Stimulated activated effector memory CD8-positive, alpha-beta T cell treated with anti-CD3 and anti-CD28 coated beads, Interleukin-12 subunit alpha, Interleukin-12 subunit beta, amount 100 ng/mL, for 72 hours (primary cell): ENCODE measurements at regions not wholly inside any gene's neighbourhood (a gene's known extent, or its start where the extent isn't known, plus 50 kb on each side); places are given as distances from the start of the nearest gene placed in this dataset.
"Not testable (repeated sequence)": the region's sequence is repeated elsewhere in the genome, so short reads cannot be mapped to it uniquely, and the experiment has no call there.

Experiments
- ATAC-seq: fragments of 150-1000 bp; cut with Tn5 transposase; 2 replicates; pipeline ENCODE4 v1.10.0; 2021
- DNase-seq, 2 donors: peaks; one replicate each; pipeline ENCODE4 v3.0.0; 2021 to 2022; ENCODE audit warnings: low spot score in 2 of 2
- H3K27ac Mint-ChIP-seq: one replicate; pipeline ENCODE4 v1.8.0; 2022; ENCODE audit warnings: mild to moderate bottlenecking, mixed read lengths
- H3K36me3 Mint-ChIP-seq: one replicate; pipeline ENCODE4 v1.8.0; 2022; ENCODE audit warnings: mild to moderate bottlenecking, mixed read lengths
- H3K4me1 Mint-ChIP-seq: one replicate; pipeline ENCODE4 v1.8.0; 2022; ENCODE audit warnings: mixed read lengths
- H3K4me3 Mint-ChIP-seq: one replicate; pipeline ENCODE4 v1.8.0; 2022; ENCODE audit warnings: mild to moderate bottlenecking, mixed read lengths
- H3K9me3 Mint-ChIP-seq: one replicate; pipeline ENCODE4 v1.8.0; 2022; ENCODE audit warnings: mixed read lengths

DNA sequence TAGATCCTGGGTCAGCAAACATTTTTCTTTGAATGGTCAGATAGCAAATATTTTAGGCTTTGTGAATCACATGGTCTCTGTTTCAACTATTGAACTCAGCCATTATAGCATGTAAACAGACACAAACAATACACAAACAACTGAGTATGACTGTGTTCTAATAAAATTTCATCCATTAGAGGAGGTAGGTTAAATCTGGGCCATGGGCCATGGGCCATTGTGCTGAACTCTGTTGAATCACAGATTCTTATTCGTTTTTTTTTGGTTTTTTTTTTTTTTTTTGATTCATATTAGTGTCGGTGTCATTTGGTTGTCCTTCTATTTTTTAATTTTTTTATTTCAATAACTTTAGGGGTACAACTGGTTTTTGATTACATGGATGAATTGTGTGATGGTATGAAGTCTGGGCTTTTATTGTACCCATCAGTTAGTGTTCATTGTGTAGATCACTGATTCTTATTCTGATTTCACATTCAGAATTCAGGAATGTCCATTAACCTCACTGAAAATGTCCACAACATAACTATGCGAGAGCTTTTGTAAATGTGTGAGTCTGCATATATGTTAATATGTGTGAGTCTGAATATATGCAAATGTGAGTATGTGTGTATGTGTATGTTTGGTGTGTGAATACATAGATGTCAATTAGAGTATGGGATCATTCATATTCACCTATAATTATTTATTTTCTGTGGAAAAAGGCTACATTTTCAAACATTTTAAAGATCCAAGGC is 443.7 kb upstream of the GRM3 start:
- ATAC-seq, result no peak
- no peaks in the 10 kb centered on the region for H3K36me3 Mint-ChIP-seq
- DNase-seq, result no peak
- no peaks in the 10 kb centered on the region for H3K4me1 Mint-ChIP-seq
- peaks cover 8% of the 10 kb centered on the region for H3K9me3 Mint-ChIP-seq
- no peak overlapping the region for H3K4me3 Mint-ChIP-seq
- no peak overlapping the region for H3K27ac Mint-ChIP-seq

DNA sequence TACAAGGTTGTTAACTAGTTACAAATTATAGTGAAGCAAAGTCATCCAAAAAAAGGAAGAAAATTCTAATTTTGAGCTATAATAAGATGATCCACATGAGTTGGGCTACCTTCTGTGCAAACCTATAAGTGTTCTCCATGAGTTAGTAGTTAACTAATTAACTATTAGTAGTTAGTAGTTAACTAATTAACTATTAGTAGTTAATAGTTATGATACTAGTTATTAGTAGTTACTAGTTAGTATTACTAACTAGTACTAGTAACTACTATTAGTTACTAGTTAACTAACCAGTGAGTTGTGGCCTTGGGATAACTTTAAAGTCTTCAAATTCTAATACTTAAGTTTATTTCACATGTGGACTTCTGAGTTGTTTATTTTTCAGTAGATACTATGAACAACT is 453.4 kb upstream of the GRM3 start:
- peaks cover 12% of the 10 kb centered on the region for H3K9me3 Mint-ChIP-seq
- H3K4me1 Mint-ChIP-seq, result no peaks in the 10 kb centered on the region
- ATAC-seq, result no peak
- H3K4me3 Mint-ChIP-seq, result no peak overlapping the region
- no peak for DNase-seq
- no peak overlapping the region for H3K27ac Mint-ChIP-seq
- no peaks in the 10 kb centered on the region for H3K36me3 Mint-ChIP-seq

DNA sequence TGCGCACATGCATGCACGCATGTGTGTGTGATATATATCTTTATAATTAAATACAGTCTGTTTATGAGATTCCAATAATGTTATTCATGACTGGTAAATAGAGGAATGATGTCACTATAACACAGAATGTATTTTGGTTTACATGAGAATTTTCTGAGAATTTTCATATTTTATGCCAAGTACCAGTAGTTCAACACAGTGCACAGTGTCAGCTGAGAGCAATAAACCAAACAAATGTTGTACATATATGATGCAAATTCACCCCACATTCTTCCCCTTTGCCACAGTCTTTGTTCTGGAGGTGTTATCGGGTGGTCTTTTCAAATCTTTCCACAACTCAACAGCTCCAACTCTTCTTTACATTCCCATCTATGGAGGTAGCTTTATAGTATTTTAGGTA is 462.2 kb upstream of the GRM3 start:
- no peak overlapping the region for H3K4me3 Mint-ChIP-seq
- no peak overlapping the region for H3K27ac Mint-ChIP-seq
- no peaks in the 10 kb centered on the region for H3K4me1 Mint-ChIP-seq
- H3K36me3 Mint-ChIP-seq, result no peaks in the 10 kb centered on the region
- peaks cover 25% of the 10 kb centered on the region for H3K9me3 Mint-ChIP-seq
- DNase-seq, result no peak
- no peak for ATAC-seq

DNA sequence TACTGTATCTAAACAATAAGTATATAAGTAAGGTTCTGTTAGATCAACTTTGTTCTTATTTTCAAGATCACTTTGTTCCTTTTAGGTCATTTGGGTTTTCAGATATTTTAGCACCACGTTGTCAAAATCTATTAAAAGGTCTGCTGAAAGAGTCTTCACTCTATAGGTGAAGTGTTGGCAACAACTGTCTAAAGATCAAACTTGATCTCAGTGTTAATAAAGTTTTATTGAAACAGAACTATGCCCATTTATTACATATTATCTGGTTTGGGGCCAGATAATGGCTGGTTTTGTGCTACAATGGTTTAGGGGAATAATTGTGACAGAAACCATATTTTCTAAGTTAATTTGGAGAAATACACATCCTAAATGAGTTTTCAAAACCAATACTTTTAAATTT is 478.9 kb upstream of the GRM3 start:
- ATAC-seq (no peak), DNase-seq (no peak)
- peaks cover 15% of the 10 kb centered on the region for H3K9me3 Mint-ChIP-seq
- no peak overlapping the region for H3K4me3 Mint-ChIP-seq
- H3K4me1 Mint-ChIP-seq, result no peaks in the 10 kb centered on the region
- no peak overlapping the region for H3K27ac Mint-ChIP-seq
- H3K36me3 Mint-ChIP-seq, result no peaks in the 10 kb centered on the region

DNA sequence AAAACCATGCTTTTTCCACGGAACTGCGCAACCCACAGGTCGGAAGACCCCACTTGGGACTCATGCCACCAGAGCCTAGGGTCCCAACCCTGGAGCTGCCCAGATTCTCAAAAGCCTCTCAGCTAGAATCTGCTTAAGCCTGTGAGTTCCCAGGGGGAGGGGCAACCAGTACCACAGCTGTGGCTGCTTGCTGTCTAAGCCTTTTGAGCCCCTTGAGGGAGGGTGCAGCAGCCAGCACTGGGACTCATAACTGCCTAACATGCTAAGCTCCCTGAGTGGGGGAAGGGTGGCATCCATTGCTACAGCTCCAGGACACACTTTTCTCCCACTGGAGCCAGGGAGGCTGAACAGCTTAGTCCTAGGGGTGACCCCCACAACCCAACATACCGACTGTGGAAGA is 485.6 kb upstream of the GRM3 start:
- no peak overlapping the region for H3K4me3 Mint-ChIP-seq

DNA sequence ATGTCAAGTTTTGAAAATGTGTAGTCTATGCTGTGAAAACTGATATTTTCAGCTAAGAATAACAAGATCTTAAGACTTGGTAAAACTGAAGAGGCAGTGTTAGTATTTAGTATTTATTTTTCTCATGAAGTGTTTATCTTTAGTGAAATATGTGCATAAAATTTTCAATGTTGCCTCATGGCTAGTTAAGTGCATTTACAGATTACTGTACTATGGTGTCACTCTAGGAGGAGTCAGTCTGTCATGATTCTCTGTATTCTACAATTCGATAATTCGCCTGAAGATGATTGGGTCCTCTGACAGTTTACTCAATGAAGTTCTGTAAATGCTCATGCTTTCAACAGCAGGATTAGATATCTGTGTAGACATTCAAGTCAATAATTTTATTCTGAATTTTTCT is 488.1 kb upstream of the GRM3 start:
- H3K9me3 Mint-ChIP-seq, result peaks cover 15% of the 10 kb centered on the region
- no peak overlapping the region for H3K4me3 Mint-ChIP-seq
- DNase-seq, result no peak
- no peaks in the 10 kb centered on the region for H3K36me3 Mint-ChIP-seq
- H3K4me1 Mint-ChIP-seq, result no peaks in the 10 kb centered on the region
- H3K27ac Mint-ChIP-seq, result no peak overlapping the region
- no peak for ATAC-seq

More for the DNA sequence above, 485.6 kb upstream of the GRM3 start:
- no peak for ATAC-seq
- Mint-ChIP-seq H3K36me3 (no peaks in the 10 kb centered on the region), H3K27ac (no peak overlapping the region), H3K9me3 (peaks cover 17% of the 10 kb centered on the region), H3K4me1 (no peaks in the 10 kb centered on the region)
- no peak for DNase-seq

DNA sequence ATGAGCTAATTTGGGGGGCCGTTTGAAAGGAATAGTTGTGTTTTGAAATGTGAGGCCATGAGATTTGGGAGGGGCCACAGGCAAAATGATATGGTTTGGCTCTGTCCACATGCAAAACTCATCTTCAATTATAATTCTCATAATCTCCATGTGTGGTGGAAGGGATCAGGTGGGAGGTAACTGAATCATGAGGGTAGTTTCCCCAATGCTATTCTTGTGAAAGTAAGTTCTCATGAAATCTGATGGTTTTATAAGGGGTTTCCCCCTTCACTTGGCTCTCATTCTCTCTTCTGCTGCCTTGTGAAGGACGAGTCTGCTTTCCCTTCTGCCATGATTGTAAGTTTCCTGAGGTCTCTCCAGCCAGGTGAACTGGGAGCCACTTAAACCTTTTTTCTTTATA is 490.8 kb upstream of the GRM3 start:
- ATAC-seq (no peak), DNase-seq (no peak)
- no peaks in the 10 kb centered on the region for H3K4me1 Mint-ChIP-seq
- H3K9me3 Mint-ChIP-seq, result peaks cover 17% of the 10 kb centered on the region
- no peak overlapping the region for H3K27ac Mint-ChIP-seq
- H3K4me3 Mint-ChIP-seq, result no peak overlapping the region
- H3K36me3 Mint-ChIP-seq, result no peaks in the 10 kb centered on the region

DNA sequence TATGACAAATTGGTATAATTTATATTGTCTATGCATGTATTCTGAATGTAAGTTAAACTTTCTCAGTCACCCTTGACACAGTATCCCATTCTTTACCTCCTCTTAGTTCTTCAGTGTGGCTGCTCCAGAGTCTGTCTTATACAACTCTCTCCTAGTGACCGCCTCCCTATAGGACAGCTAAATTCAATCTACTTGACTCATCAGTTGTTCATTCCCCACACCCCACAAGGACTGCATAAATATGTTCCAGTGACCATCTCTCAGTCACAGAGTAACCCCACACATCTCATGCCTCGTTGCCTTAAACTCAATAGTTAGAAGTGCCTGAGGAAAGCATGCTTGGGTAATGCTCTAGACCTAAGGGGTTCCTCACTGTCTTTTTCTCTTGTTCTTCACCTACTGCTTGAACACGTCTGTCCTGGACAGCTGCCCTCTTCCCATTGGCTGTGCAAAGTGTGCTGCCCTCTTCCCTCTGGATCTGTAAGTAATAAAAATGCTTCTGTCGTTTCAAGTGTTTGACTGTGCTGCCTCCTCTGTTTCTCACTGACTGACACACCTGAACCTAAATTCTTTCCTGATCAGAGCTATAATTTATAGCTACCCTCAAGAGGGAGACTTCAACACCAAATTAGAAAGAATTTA is 494.6 kb upstream of the GRM3 start:
- DNase-seq (no peak), ATAC-seq (no peak)
- Mint-ChIP-seq H3K9me3 (peaks cover 28% of the 10 kb centered on the region), H3K36me3 (no peaks in the 10 kb centered on the region), H3K4me1 (no peaks in the 10 kb centered on the region), H3K27ac (no peak overlapping the region), H3K4me3 (no peak overlapping the region)

DNA sequence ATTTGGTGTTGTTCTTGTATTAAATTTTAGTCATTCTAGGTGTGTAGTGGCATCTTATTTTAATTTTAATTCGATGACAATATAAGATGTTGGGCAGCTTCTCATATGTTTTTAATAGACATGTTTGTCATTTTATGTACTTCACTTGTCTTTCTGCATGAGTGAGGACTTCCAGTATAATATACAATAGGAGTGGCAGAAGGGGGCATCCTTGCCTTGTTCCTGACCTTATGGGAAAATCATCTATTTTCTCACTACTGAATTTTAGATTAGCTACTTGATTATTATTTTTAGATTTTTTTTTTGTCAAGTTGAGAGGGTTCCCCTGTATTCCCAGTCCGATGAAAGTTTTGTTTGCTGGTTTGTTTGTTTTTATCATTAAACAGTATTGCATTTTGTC is 495.2 kb upstream of the GRM3 start:
- Mint-ChIP-seq H3K27ac (no peak overlapping the region), H3K9me3 (peaks cover 28% of the 10 kb centered on the region)

DNA sequence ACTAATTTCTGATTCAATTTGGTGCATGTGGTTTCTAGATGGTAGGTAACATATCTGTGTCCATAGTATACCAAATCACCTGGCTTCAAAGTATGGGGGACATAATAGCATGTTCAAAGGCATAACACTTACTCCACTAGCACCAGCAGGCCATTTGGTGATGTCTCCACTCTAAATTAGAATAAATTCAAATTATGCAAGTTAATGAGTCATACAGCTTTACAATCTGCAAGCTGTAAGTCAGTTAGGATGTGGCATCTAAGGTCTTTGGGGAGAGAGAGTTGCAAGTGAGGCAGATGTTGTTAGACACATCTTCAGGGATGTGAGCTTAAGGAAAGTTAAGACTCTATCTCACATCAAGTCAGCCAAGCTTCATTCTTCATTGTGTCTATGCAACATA is 506.4 kb upstream of the GRM3 start:
- DNase-seq (no peak), ATAC-seq (no peak)
- Mint-ChIP-seq H3K4me3 (no peak overlapping the region), H3K4me1 (no peaks in the 10 kb centered on the region), H3K9me3 (peaks cover 5% of the 10 kb centered on the region), H3K36me3 (no peaks in the 10 kb centered on the region), H3K27ac (no peak overlapping the region)

More for the DNA sequence above, 495.2 kb upstream of the GRM3 start:
- no peak for ATAC-seq
- H3K4me3 Mint-ChIP-seq, result no peak overlapping the region
- no peaks in the 10 kb centered on the region for H3K36me3 Mint-ChIP-seq
- no peaks in the 10 kb centered on the region for H3K4me1 Mint-ChIP-seq
- no peak for DNase-seq

DNA sequence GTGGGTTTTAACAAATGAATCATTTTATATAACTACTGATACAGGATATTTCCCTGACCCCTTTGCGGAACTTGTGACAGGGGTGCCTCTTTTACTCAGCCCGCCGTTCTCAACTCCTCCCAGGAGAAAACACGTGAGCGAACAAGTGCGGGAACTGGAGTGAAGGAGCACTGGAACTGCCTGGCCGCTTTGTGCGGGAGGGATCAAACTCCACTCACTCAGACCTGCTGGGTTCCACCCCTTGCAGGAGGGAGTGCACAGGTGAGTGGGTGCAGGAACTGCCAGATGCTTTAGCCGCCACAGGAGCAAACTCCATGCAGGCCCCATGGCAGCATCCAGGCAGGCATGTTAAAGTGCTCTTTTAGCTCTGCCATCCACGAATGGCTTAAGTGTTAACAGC is 513.4 kb upstream of the GRM3 start:
- Mint-ChIP-seq H3K9me3 (peaks cover 10% of the 10 kb centered on the region), H3K27ac (no peak overlapping the region), H3K36me3 (no peaks in the 10 kb centered on the region), H3K4me1 (no peaks in the 10 kb centered on the region), H3K4me3 (no peak overlapping the region)
- ATAC-seq (no peak), DNase-seq (no peak)

DNA sequence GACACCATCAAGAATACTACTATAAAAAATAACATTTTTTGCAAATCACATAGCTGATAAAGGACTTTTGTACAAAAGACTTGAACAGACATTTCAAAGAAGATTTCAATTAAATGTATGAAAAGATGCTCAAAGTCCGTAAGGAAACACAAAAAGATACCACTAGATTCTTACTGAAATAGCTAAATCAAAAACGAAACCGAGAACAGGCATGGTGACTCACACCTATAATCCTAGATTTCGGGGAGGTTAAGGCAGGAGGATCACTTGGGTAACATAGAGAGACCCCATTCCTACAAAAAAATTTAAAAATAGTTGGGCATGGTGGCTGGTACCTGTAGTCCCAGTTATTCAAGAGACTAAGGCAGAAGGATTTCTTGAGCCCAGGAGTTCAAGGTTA is 520.2 kb upstream of the GRM3 start:
- DNase-seq (no peak), ATAC-seq (no peak)
- no peaks in the 10 kb centered on the region for H3K36me3 Mint-ChIP-seq
- H3K9me3 Mint-ChIP-seq, result peaks cover 19% of the 10 kb centered on the region
- H3K27ac Mint-ChIP-seq, result no peak overlapping the region
- H3K4me3 Mint-ChIP-seq, result no peak overlapping the region
- no peaks in the 10 kb centered on the region for H3K4me1 Mint-ChIP-seq

DNA sequence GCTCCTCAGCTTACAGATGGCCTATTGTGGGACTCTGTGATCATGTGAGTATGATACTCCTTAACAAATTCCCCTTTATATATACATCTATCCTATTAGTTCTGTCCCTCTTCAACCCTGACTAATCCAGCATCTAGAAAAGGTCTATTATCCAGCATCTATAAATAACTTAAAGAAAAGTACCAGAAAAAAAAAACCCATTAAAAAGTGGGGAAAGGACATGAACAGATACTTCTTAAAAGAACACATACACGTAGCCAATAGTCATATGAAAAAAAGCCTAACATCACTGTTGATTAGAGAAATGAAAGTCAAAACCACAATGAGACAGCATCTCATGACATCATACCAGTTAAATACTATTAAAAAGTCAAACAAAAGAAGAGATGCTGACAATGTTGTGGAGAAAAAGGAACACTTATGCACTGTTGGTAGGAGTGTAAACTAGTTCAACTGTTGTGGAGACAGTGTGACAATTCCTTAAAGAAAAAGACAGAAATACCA is 549.5 kb upstream of the GRM3 start:
- no peaks in the 10 kb centered on the region for H3K4me1 Mint-ChIP-seq
- DNase-seq (no peak), ATAC-seq (no peak)
- peaks cover 16% of the 10 kb centered on the region for H3K9me3 Mint-ChIP-seq
- no peak overlapping the region for H3K4me3 Mint-ChIP-seq
- no peak overlapping the region for H3K27ac Mint-ChIP-seq
- H3K36me3 Mint-ChIP-seq, result no peaks in the 10 kb centered on the region

DNA sequence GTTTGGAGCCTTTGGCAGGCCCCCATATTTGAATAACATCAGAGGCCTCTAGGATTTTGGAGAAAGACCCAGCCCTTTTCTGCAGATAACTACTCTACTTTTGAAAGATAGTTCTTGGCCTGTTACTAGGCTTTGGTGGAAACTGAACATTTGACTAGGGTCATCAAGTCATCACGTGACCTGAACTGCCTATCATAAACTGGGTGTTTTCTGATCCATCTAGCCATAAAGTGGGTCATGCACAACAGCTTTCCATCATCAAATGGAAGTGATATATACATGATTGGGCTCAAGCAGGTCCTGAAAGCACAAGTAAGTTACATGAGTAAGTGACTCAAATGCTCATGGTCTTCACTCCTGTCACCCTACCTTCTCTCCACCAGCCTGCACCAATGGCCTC is 552.3 kb upstream of the GRM3 start:
- H3K4me3 Mint-ChIP-seq, result no peak overlapping the region
- ATAC-seq, result no peak
- H3K9me3 Mint-ChIP-seq, result peaks cover 18% of the 10 kb centered on the region
- H3K36me3 Mint-ChIP-seq, result no peaks in the 10 kb centered on the region
- H3K4me1 Mint-ChIP-seq, result no peaks in the 10 kb centered on the region
- H3K27ac Mint-ChIP-seq, result no peak overlapping the region
- DNase-seq, result no peak

DNA sequence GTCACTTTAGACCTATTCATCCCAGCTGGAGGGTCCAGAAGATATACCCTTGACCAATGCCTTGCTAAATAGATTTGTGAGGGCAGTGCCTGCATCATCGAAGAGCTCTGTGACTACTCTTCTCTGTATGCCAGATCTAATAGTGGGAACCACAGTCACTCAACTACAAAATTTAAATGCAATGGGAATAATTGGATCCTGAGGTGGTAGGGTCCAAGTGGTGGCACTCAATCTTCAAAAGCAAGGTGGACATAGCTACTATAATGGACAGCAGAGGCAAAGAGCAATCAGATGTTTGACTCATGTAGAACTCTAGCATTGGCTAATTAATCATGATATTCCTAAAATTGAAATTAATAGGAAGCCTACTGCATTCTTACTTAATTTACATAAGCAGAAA is 554.3 kb upstream of the GRM3 start:
- H3K4me1 Mint-ChIP-seq, result no peaks in the 10 kb centered on the region
- no peak overlapping the region for H3K27ac Mint-ChIP-seq
- no peak for DNase-seq
- H3K9me3 Mint-ChIP-seq, result peaks cover 12% of the 10 kb centered on the region
- ATAC-seq, result no peak
- H3K36me3 Mint-ChIP-seq, result no peaks in the 10 kb centered on the region
- H3K4me3 Mint-ChIP-seq, result no peak overlapping the region

DNA sequence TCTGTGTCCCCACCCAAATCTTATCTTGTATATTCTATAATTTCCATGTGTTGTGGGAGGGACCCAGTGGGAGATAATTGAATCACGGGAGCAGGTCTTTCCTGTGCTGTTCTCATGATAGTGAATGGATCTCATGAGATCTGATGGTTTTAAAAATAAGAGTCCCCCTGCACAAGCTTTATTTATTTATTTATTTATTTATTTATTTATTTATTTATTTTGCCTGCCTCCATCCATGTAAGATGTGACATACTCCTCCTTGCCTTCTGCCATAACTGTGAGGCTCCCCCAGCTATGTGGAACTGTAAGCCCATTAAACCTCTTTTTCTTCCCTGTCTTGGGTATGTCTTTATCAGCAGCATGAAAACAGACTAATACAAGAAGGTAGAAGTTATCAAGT is 579.1 kb upstream of the GRM3 start:
- H3K4me1 Mint-ChIP-seq, H3K36me3 Mint-ChIP-seq, ATAC-seq, H3K27ac Mint-ChIP-seq, DNase-seq, H3K4me3 Mint-ChIP-seq: not testable (repeated sequence)
- peaks cover 38% of the 10 kb centered on the region for H3K9me3 Mint-ChIP-seq
